GM12873 (cell line): ENCODE measurements at regions not wholly inside any gene's neighbourhood (a gene's known extent, or its start where the extent isn't known, plus 50 kb on each side); places are given as distances from the start of the nearest gene placed in this dataset.

Experiments
- CTCF ChIP-seq: IDR thresholded peaks from 2 replicates; pipeline ENCODE4 v1.5.1; 2012; ENCODE audit warnings: low read depth, mild to moderate bottlenecking, moderate library complexity, low read length, control low read depth; ENCODE audit not compliant: insufficient read depth; ENCODE audit errors: missing control alignments

GRCh38 chr6:139650941-139651340 is 276.5 kb upstream of the CITED2 start:
- TF ChIP-seq CTCF = no peak

GRCh38 chr6:139649732-139650131 is 275.3 kb upstream of the CITED2 start:
- TF ChIP-seq CTCF = no peak

- TF ChIP-seq CTCF = no peak
Observed at GRCh38 chr6:139649128-139649527, 274.7 kb upstream of the CITED2 start.

GRCh38 chr6:139648430-139649000 is 274.1 kb upstream of the CITED2 start:
- TF ChIP-seq CTCF = no peak

- TF ChIP-seq CTCF = no peak
Observed at GRCh38 chr6:139647841-139648240, 273.4 kb upstream of the CITED2 start.

GRCh38 chr6:139647016-139647415 is 272.6 kb upstream of the CITED2 start:
- TF ChIP-seq CTCF = no peak

- TF ChIP-seq CTCF = no peak
Observed at GRCh38 chr6:139644821-139645220, 270.4 kb upstream of the CITED2 start.
